Pancreas (tissue), 10 donors: ENCODE measurements at regions not wholly inside any gene's neighbourhood (a gene's known extent, or its start where the extent isn't known, plus 50 kb on each side); places are given as distances from the start of the nearest gene placed in this dataset.

Experiments used
- ATAC-seq, 4 donors: fragments of 200-7000 bp; cut with Tn5 transposase; one replicate each; pipeline versions ENCODE4 v1.8.0 to v1.9.1; 2020; ENCODE audit warnings: mild to moderate bottlenecking in 4 of 4, moderate library complexity in 4 of 4
- DNase-seq, 6 donors: peaks; one replicate each; pipeline ENCODE4 v3.0.0-alpha.2; 2020
- FAIRE-seq: peaks from 2 replicates; lab custom pipeline; 2012; peaks lifted over from hg19 to GRCh38; lab: Jason Lieb, UNC
- H3K27ac ChIP-seq, 4 donors: fragments of 200-600 bp; sonication (generic); 1 replicate in 3 of 4; 2 replicates in 1 of 4; pipeline versions ENCODE4 v1.5.0 to v1.8.0; 2020
- H3K27me3 ChIP-seq, 4 donors: fragments of 200-600 bp; one replicate each; pipeline ENCODE4 v1.8.0; 2021
- H3K36me3 ChIP-seq, 3 donors: fragments of 200-600 bp; sonication (generic) in 1 of 3; one replicate each; pipeline versions ENCODE4 v1.5.0 to v1.8.0; 2020 to 2021
- H3K4me1 ChIP-seq, 3 donors: fragments of 200-600 bp; one replicate each; pipeline ENCODE4 v1.8.0; 2021
- H3K4me3 ChIP-seq, 4 donors: fragments of 200-600 bp; sonication (generic) in 2 of 4; one replicate each; pipeline versions ENCODE4 v1.5.0 to v1.8.0; 2020 to 2021
- H3K9me3 ChIP-seq, 4 donors: fragments of 200-600 bp; one replicate each; pipeline ENCODE4 v1.8.0; 2021
- WGBS, 2 donors: extraction: QIAGEN DNeasy Blood & Tissue Kit; methylation state at CpG; one replicate each; pipeline ENCODE4 v1.1.7; 2013; 5-methylcytosine and 5-hydroxymethylcytosine counted together
- intact Hi-C, 3 donors: fragments of 100-400 bp; cut with DNase I; formaldehyde crosslinking; loops; one replicate each; pipeline versions ENCODE4 v1.11.1 to v1.14.2; 2022
- TF ChIP-seq, protein P1 (sequence below), 4 donors: fragments of 200-600 bp; sonication (generic) in 3 of 4; IDR thresholded peaks; one replicate each; pipeline versions ENCODE4 v1.5.0 to v1.8.0; 2021; ENCODE audit warnings: antibody characterized with exemption in 4 of 4
- donor health status: healthy with polysubstance abuse.
- donor health status: DM: no; HTN: no; CAD: no; lungs with moderate emphysema.
- donor health status: DM: no; HTN: no; CAD: no.
- donor health status: control.
- donor health status: control.
- donor health status: Bipolar disorder and iron deficiency.
- donor health status: DM: yes; HTN: yes; CAD: no.
- donor health status: DM: no; HTN: no; CAD: no.
- donor health status: DM: no; HTN: no; CAD: no.
- donor health status: DM: yes; HTN: yes; CAD: no.

DNA sequence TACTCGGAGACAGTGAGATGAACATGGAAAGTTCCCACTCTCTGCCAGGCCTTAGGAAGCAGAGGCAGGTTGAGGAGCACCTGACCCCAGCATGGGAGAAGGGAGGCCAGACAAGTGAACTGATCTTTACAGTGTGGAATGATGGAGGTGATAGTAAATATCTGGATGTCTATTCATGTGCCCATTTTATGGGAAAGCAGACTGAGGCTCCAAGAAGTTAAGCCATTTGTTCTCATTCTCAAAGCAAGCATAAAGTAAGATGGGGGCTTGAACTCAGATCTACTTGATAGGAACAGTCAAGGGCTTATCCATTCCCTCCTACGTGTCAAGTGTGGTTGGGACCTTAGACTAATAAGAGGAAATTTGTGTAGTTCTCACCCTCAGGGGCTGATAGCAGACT, 461.5 kb downstream of the MN1 start:
- intact Hi-C loops = no loop called here
- WGBS, 2 donors = 82 to 86% methylated on average over 2 of the region's 2 CpGs
- H3K27ac ChIP-seq = no peak overlapping the region
- TF ChIP-seq, protein P1, sequence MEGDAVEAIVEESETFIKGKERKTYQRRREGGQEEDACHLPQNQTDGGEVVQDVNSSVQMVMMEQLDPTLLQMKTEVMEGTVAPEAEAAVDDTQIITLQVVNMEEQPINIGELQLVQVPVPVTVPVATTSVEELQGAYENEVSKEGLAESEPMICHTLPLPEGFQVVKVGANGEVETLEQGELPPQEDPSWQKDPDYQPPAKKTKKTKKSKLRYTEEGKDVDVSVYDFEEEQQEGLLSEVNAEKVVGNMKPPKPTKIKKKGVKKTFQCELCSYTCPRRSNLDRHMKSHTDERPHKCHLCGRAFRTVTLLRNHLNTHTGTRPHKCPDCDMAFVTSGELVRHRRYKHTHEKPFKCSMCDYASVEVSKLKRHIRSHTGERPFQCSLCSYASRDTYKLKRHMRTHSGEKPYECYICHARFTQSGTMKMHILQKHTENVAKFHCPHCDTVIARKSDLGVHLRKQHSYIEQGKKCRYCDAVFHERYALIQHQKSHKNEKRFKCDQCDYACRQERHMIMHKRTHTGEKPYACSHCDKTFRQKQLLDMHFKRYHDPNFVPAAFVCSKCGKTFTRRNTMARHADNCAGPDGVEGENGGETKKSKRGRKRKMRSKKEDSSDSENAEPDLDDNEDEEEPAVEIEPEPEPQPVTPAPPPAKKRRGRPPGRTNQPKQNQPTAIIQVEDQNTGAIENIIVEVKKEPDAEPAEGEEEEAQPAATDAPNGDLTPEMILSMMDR (IDR thresholded peaks at IDR 0.05) = no peak
- FAIRE-seq (no peak), ATAC-seq (no peak), DNase-seq (no peak)
- H3K27me3 ChIP-seq = no peaks in the 10 kb centered on the region
- no peak overlapping the region for H3K4me3 ChIP-seq
- no peaks in the 10 kb centered on the region for H3K4me1 ChIP-seq
- no peaks in the 10 kb centered on the region for H3K36me3 ChIP-seq
- no peaks in the 10 kb centered on the region for H3K9me3 ChIP-seq

DNA sequence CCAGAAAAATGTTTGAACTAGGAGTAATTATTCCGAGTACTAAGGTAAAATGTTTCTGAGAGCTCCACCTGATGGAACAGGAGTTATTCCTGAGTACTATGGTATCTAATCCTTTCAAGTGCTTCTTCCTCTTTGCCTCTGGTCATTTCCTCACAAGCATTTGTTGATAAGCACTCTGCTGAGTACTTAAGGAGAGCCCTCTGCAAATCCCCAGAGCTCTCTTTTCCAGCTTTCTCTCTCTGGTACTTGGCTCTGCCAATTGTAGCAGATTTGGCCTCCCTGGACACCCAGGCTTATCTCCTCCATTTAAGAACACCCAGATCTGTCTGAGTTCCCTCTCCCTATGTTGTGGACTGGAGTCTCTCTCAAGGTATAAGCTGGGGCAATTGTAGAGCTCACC, 457.0 kb downstream of the MN1 start:
- DNase-seq = no peak
- TF ChIP-seq, protein P1 (IDR thresholded peaks at IDR 0.05) = no peak
- peaks cover 0 to 12% (median 4%) of the 10 kb centered on the region in 3 donors for H3K4me1 ChIP-seq
- H3K36me3 ChIP-seq = no peaks in the 10 kb centered on the region
- H3K27me3 ChIP-seq = no peaks in the 10 kb centered on the region
- no peak for FAIRE-seq
- intact Hi-C loops = no loop called here
- no peaks in the 10 kb centered on the region for H3K9me3 ChIP-seq
- ATAC-seq = no peak
- no peak overlapping the region for H3K4me3 ChIP-seq
- WGBS, 2 donors = 87 to 100% methylated on average over 1 of the region's 1 CpG
- H3K27ac ChIP-seq = no peak overlapping the region

DNA sequence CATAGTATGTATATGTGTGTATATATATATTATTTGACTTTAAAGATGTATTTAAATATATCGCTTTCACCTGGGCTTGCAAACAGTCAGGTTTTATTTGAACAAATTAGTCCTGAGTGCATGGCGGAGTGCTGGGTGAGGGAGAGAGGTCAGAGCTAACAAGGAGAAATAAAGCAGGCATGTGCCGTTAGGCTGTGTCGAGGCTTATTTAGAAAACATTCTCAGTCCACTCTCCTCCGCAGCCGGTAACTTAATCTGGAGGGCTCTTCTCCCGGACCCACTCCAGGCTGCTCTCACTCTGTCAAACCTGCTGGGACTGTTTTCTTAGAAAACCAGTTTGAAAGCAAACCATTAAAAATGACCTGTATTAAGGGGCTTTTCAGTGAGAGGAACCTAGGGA, 455.9 kb downstream of the MN1 start:
- WGBS, 2 donors = 78 to 82% methylated on average over 7 of the region's 7 CpGs
- no peak for FAIRE-seq

DNA sequence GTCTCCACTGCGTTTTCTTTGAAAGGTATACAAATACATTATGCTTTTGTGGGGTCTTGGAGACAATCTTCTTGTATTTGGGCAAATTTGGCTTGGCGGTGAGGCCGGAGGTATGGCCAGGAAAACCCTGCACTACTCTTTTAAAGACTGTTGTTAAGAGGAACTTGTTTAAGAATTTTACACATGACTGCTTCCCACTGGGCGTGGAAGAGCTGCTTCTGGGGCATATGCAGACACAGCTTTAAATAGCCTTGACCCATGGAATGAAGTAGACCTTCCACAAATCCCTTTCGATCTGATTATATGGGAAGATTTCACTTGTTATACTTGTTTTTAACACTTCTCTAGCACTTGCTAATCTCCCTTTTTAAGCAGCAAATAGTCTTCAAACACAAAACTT, 453.6 kb downstream of the MN1 start:
- TF ChIP-seq, protein P1 (IDR thresholded peaks at IDR 0.05) = no peak
- 82 to 83% methylated on average over 5 of the region's 5 CpGs for WGBS, 2 donors
- DNase-seq (no peak), FAIRE-seq (no peak), ATAC-seq (no peak)
- Histone ChIP-seq H3K27ac (no peak overlapping the region), H3K27me3 (no peaks in the 10 kb centered on the region), H3K36me3 (no peaks in the 10 kb centered on the region), H3K4me3 (no peak overlapping the region), H3K9me3 (no peaks in the 10 kb centered on the region), H3K4me1 (peaks cover 0 to 12% (median 4%) of the 10 kb centered on the region in 3 donors)
- intact Hi-C loops = no loop called here

More for the DNA sequence above, 455.9 kb downstream of the MN1 start:
- no peak overlapping the region for H3K4me3 ChIP-seq
- no peak overlapping the region for H3K27ac ChIP-seq
- no peaks in the 10 kb centered on the region for H3K27me3 ChIP-seq
- no peaks in the 10 kb centered on the region for H3K36me3 ChIP-seq
- H3K4me1 ChIP-seq = peaks cover 0 to 12% (median 4%) of the 10 kb centered on the region in 3 donors
- H3K9me3 ChIP-seq = no peaks in the 10 kb centered on the region
- intact Hi-C loops = no loop called here
- ATAC-seq (no peak), DNase-seq (no peak)
- TF ChIP-seq, protein P1 (IDR thresholded peaks at IDR 0.05) = no peak

DNA sequence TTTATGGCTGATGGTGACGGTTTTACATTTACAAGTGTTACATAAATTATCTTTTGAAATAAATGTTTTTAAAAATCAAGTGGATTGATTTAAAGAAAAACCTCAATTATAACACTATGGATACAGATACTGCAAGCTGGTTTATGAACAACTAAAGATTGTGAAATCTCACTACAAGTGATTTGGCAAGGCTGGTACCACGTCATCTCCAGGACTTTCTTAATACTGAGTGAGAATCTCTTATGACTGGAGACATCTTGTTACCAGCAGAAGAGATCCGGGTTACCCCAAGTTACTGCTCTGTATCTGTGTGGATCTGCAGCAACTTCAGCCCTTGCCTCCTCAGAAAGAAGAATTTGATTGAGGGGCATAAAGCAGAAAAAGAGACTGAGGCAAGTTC, 452.9 kb downstream of the MN1 start:
- TF ChIP-seq, protein P1 (IDR thresholded peaks at IDR 0.05) = no peak
- no peak overlapping the region for H3K27ac ChIP-seq
- intact Hi-C loops = no loop called here
- FAIRE-seq (no peak), ATAC-seq (peak; percentile 88 to 93 (median 90)), DNase-seq (peak in 2 of 6 donors; percentile 22 to 34)
- peaks cover 0 to 12% (median 4%) of the 10 kb centered on the region in 3 donors for H3K4me1 ChIP-seq
- 37 to 44% methylated on average over 3 of the region's 3 CpGs for WGBS, 2 donors
- H3K4me3 ChIP-seq = no peak overlapping the region
- H3K36me3 ChIP-seq = no peaks in the 10 kb centered on the region
- no peaks in the 10 kb centered on the region for H3K9me3 ChIP-seq
- no peaks in the 10 kb centered on the region for H3K27me3 ChIP-seq
